GM12878 (cell line): ENCODE measurements at regions not wholly inside any gene's neighbourhood (a gene's known extent, or its start where the extent isn't known, plus 50 kb on each side); places are given as distances from the start of the nearest gene placed in this dataset.

Source experiments
- ATAC-seq: fragments of 200-7000 bp; cut with Tn5 transposase; 3 replicates; pipeline ENCODE4 v1.9.1; 2020; ENCODE audit warnings: mild to moderate bottlenecking, moderate library complexity
- BruUV-seq: library from RNA; stranded (reverse); fragments of 400-500 nt; replicated peaks from 2 replicates; lab custom pipeline; 2021; lab: Mats Ljungman, UMichigan
- CTCF ChIA-PET: fragments of 300-600 bp; sonication (Branson Sonifier 250); formaldehyde crosslinking; extraction: SDS; loops from one replicate; lab custom pipeline; 2021; ENCODE audit warnings: inconsistent platforms; lab: Yijun Ruan, JAX
- POLR2A ChIA-PET: fragments of 350-600 bp; formaldehyde crosslinking; extraction: SDS; loops from one replicate; lab custom pipeline; 2021; ENCODE audit warnings: inconsistent platforms; lab: Charles Lee
- RAD21 ChIA-PET: fragments of 300-600 bp; sonication (Branson Sonifier 250); formaldehyde crosslinking; loops from one replicate; lab custom pipeline; 2023; ENCODE audit warnings: antibody characterized with exemption; ENCODE audit not compliant: unreplicated experiment; lab: Charles Lee
- SMC1A ChIA-PET: fragments of 300-600 bp; sonication (Branson Sonifier 250); formaldehyde crosslinking; loops from one replicate; lab custom pipeline; 2023; ENCODE audit not compliant: unreplicated experiment, uncharacterized antibody; lab: Charles Lee
- DNase-seq: peaks from one replicate; pipeline ENCODE4 v3.0.0-alpha.2; 2011; ENCODE audit warnings: low read depth, low spot score
- FAIRE-seq: peaks from 3 replicates; lab custom pipeline; 2011; peaks lifted over from hg19 to GRCh38; lab: Jason Lieb, UNC
- H2AFZ ChIP-seq: 2 replicates; pipeline ENCODE4 v1.6.0; 2011; ENCODE audit warnings: low read depth, low read length, control low read depth; ENCODE audit not compliant: control insufficient read depth
- H3K27ac ChIP-seq: 2 replicates; pipeline ENCODE4 v1.5.1; 2011; ENCODE audit warnings: control low read depth; ENCODE audit not compliant: control insufficient read depth, insufficient read depth
- H3K27me3 ChIP-seq, 2 experiments: replicated peaks in 1 of 2; 2 replicates each; pipeline versions ENCODE4 v1.6.0 to v1.6.1; 2011; ENCODE audit warnings: low read length in 1 of 2; ENCODE audit not compliant: control insufficient read depth in 2 of 2, insufficient read depth in 2 of 2
- H3K36me3 ChIP-seq, 2 experiments: 2 replicates each; pipeline ENCODE4 v1.5.1; 2011; ENCODE audit warnings: low read length in 1 of 2; ENCODE audit not compliant: control insufficient read depth in 2 of 2, insufficient read depth in 2 of 2
- H3K4me1 ChIP-seq: 2 replicates; pipeline ENCODE4 v1.6.1; 2011; ENCODE audit warnings: mild to moderate bottlenecking, low read length, moderate library complexity, mixed read lengths; ENCODE audit not compliant: control insufficient read depth, insufficient read depth
- H3K4me2 ChIP-seq: 2 replicates; pipeline ENCODE4 v1.6.0; 2011; ENCODE audit warnings: control low read depth; ENCODE audit not compliant: control insufficient read depth, insufficient read depth
- H3K4me3 ChIP-seq: fragments of 200-600 bp; sonication (generic); 2 replicates; pipeline ENCODE4 v1.5.1; 2016
- H3K79me2 ChIP-seq: 2 replicates; pipeline ENCODE4 v1.6.0; 2011; ENCODE audit warnings: low read length; ENCODE audit not compliant: control insufficient read depth, insufficient read depth
- H3K9ac ChIP-seq: 2 replicates; pipeline ENCODE4 v1.8.0; 2011; ENCODE audit warnings: low read length, control low read depth, mixed read lengths; ENCODE audit not compliant: control insufficient read depth, insufficient read depth
- H3K9me3 ChIP-seq: replicated peaks from 3 replicates; pipeline ENCODE4 v1.5.1; 2011; ENCODE audit warnings: mild to moderate bottlenecking, low read length; ENCODE audit not compliant: control insufficient read depth, insufficient read depth
- H4K20me1 ChIP-seq: 2 replicates; pipeline ENCODE4 v1.6.0; 2011; ENCODE audit not compliant: control insufficient read depth, insufficient read depth
- ATF3 ChIP-seq: IDR thresholded peaks from 2 replicates; pipeline ENCODE4 v1.6.1; 2011; ENCODE audit warnings: low read depth, mild to moderate bottlenecking, low read length, moderate library complexity, borderline replicate concordance; ENCODE audit errors: extremely low read depth
- BMI1 ChIP-seq: fragments of 450-650 bp; IDR thresholded peaks from 2 replicates; pipeline ENCODE4 v1.6.1; 2016; ENCODE audit warnings: mild to moderate bottlenecking, moderate library complexity, borderline replicate concordance
- ESRRA ChIP-seq: IDR thresholded peaks from 2 replicates; pipeline ENCODE4 v1.6.1; 2012; ENCODE audit warnings: mild to moderate bottlenecking, low read length, improper control_type of control experiment
- HDAC2 ChIP-seq: fragments of 200-600 bp; sonication (generic); IDR thresholded peaks from 2 replicates; pipeline ENCODE4 v1.6.1; 2017
- KDM1A ChIP-seq: fragments of 200-600 bp; sonication (generic); IDR thresholded peaks from 2 replicates; pipeline ENCODE4 v1.6.1; 2016; ENCODE audit warnings: borderline replicate concordance
- KLF5 ChIP-seq: fragments of 450-650 bp; IDR thresholded peaks from 2 replicates; pipeline ENCODE4 v1.6.1; 2014; ENCODE audit warnings: mild to moderate bottlenecking; ENCODE audit not compliant: partially characterized antibody
- MEF2B ChIP-seq: fragments of 450-650 bp; IDR thresholded peaks from 2 replicates; pipeline ENCODE4 v1.6.1; 2018; ENCODE audit warnings: mild to moderate bottlenecking, moderate library complexity; ENCODE audit not compliant: partially characterized antibody, poor library complexity, severe bottlenecking
- NBN ChIP-seq: fragments of 450-650 bp; IDR thresholded peaks from 2 replicates; pipeline ENCODE4 v1.6.1; 2016
- NFYA ChIP-seq: IDR thresholded peaks from 2 replicates; pipeline ENCODE4 v1.6.1; 2011; ENCODE audit warnings: low read depth, mild to moderate bottlenecking, low read length, improper control_type of control experiment, borderline replicate concordance
- NR2F1 ChIP-seq: fragments of 450-650 bp; conservative IDR thresholded peaks from 2 replicates; pipeline ENCODE4 v1.6.1; 2017; ENCODE audit warnings: mild to moderate bottlenecking
- SMC3 ChIP-seq: IDR thresholded peaks from 2 replicates; pipeline ENCODE4 v1.6.1; 2011; ENCODE audit warnings: low read length, improper control_type of control experiment, borderline replicate concordance
- SREBF2 ChIP-seq: IDR thresholded peaks from 2 replicates; pipeline ENCODE4 v1.6.1; 2012; ENCODE audit warnings: mild to moderate bottlenecking, low read length
- SUPT20H ChIP-seq: IDR thresholded peaks from 2 replicates; pipeline ENCODE4 v1.6.1; 2011; ENCODE audit warnings: low read depth, mild to moderate bottlenecking, low read length, moderate library complexity, borderline replicate concordance; ENCODE audit not compliant: control insufficient read depth
- TCF3 ChIP-seq: IDR thresholded peaks from 2 replicates; pipeline ENCODE4 v1.6.1; 2012; ENCODE audit warnings: low read depth, mild to moderate bottlenecking, low read length, borderline replicate concordance; ENCODE audit not compliant: insufficient read depth
- WRNIP1 ChIP-seq: IDR thresholded peaks from 2 replicates; pipeline ENCODE4 v1.6.1; 2011; ENCODE audit warnings: low read depth, low read length, improper control_type of control experiment, borderline replicate concordance
- ZBTB33 ChIP-seq: fragments of 450-650 bp; IDR thresholded peaks from 2 replicates; pipeline ENCODE4 v1.6.1; 2017; ENCODE audit warnings: mild to moderate bottlenecking
- ZNF384 ChIP-seq: IDR thresholded peaks from 2 replicates; pipeline ENCODE4 v1.6.1; 2012; ENCODE audit warnings: low read depth, mild to moderate bottlenecking, low read length, improper control_type of control experiment, borderline replicate concordance
- ZZZ3 ChIP-seq: IDR thresholded peaks from 2 replicates; pipeline ENCODE4 v1.6.1; 2011; ENCODE audit warnings: low read depth; ENCODE audit not compliant: control insufficient read depth, insufficient read length
- WGBS: methylation state at CpG from one replicate; pipeline ENCODE4 v1.1.6; 2016; ENCODE audit warnings: low lambda C conversion rate; ENCODE audit not compliant: insufficient replicate concordance, insufficient coverage; ENCODE audit errors: missing lambda C conversion rate; 5-methylcytosine and 5-hydroxymethylcytosine counted together
- in situ Hi-C: fragments of 300-500 bp; cut with MboI; formaldehyde crosslinking; loops from 9 replicates; pipeline ENCODE4 v1.14.3; 2018; ENCODE audit warnings: mixed read lengths
- intact Hi-C: fragments of 100-400 bp; cut with micrococcal nuclease; formaldehyde crosslinking; loops from one replicate; pipeline ENCODE4 v1.14.2; 2022; ENCODE audit not compliant: unreplicated experiment

- ChIA-PET SMC1A (no interaction called here), POLR2A (no interaction called here), RAD21 (no interaction called here), CTCF (interaction anchor here (1.0 to 1.3 kb wide), 2 partner anchors 105 to 361 kb away, joined by 3 to 4 read pairs; no protein-coding TSS in a partner anchor)
- Histone ChIP-seq H3K4me1 (no peaks in the 10 kb centered on the region), H4K20me1 (no peaks in the 10 kb centered on the region), H3K36me3 (no peaks in the 10 kb centered on the region), H3K9ac (no peak overlapping the region), H3K9me3 (no peaks in the 10 kb centered on the region), H3K27ac (no peak overlapping the region), H3K27me3 (no peaks in the 10 kb centered on the region; a peak in 1 of 4 replicates), H3K4me3 (no peak overlapping the region), H3K4me2 (no peak overlapping the region), H3K79me2 (no peaks in the 10 kb centered on the region), H2AFZ (no peak overlapping the region)
- in situ Hi-C loops (no loop called here), intact Hi-C loops (no loop called here)
- no peak for TF ChIP-seq ZBTB33
- no peak for TF ChIP-seq KDM1A
- TF ChIP-seq TCF3, result no peak
- no peak for TF ChIP-seq NBN
- no peak for TF ChIP-seq WRNIP1
- no peak for TF ChIP-seq SMC3
- TF ChIP-seq SREBF2, result no peak
- TF ChIP-seq ATF3, result no peak
- TF ChIP-seq KLF5, result no peak
- no peak for TF ChIP-seq HDAC2
- no peak for TF ChIP-seq MEF2B
- TF ChIP-seq ESRRA, result no peak
- no peak for TF ChIP-seq BMI1
- no peak for TF ChIP-seq NR2F1
- TF ChIP-seq SUPT20H, result no peak
- TF ChIP-seq ZNF384, result no peak
- TF ChIP-seq ZZZ3, result no peak
- TF ChIP-seq NFYA, result no peak
- BruUV-seq, result no TSS peak
- 44% methylated on average over 2 of the region's 2 CpGs for WGBS
- no peak for DNase-seq
- no peak for FAIRE-seq
- ATAC-seq, result no peak
Observed at GRCh38 chr9:85248514-85249312, 493.0 kb downstream of the AGTPBP1 start.
